ENCODE measurements at regions not wholly inside any gene's neighbourhood (a gene's known extent, or its start where the extent isn't known, plus 50 kb on each side); places are given as distances from the start of the nearest gene placed in this dataset.
"Not testable (repeated sequence)": the region's sequence is repeated elsewhere in the genome, so short reads cannot be mapped to it uniquely, and the experiment has no call there.

GRCh38 chr5:60420773-60421172 is 279.2 kb downstream of the DEPDC1B start:
- intact Hi-C loops (cut with micrococcal nuclease); H3K4me3 ChIP-seq (replicated peaks in 1 of 3; ENCODE audit: insufficient read depth in 1 of 3, low read depth in 1 of 3, low read length in 3 of 3); DNase-seq (ENCODE audit: low read depth, low spot score); BruUV-seq (replicated peaks); H3K9ac ChIP-seq (replicated peaks; ENCODE audit: extremely low read depth, insufficient read depth, low read length); H3K79me2 ChIP-seq (ENCODE audit: control insufficient read depth, insufficient read depth, low read length); H3K27me3 ChIP-seq (ENCODE audit: control insufficient read depth in 2 of 2, insufficient read depth in 2 of 2, low read length in 2 of 2); dilution Hi-C loops (cut with MboI; ENCODE audit: extremely low pct_ligation_motif_present, low sequenced_read_pairs); H3K9me1 ChIP-seq (replicated peaks; ENCODE audit: control insufficient read depth, extremely low read depth, insufficient read depth, low read length); H4K20me1 ChIP-seq (replicated peaks; ENCODE audit: control insufficient read depth, extremely low read depth, insufficient read depth, low read length); CTCF ChIA-PET; FAIRE-seq; H3K9me3 ChIP-seq (replicated peaks; ENCODE audit: control insufficient read depth, insufficient read depth, low read length); POLR2A ChIA-PET; H2AFZ ChIP-seq (ENCODE audit: low read depth, low read length); H3K4me2 ChIP-seq (ENCODE audit: insufficient read depth, low read length); H3K4me1 ChIP-seq (ENCODE audit: control insufficient read depth, extremely low read depth, insufficient read depth, low read length); H3K36me3 ChIP-seq (ENCODE audit: control insufficient read depth in 2 of 2, extremely low read depth in 1 of 2, insufficient read depth in 2 of 2, low read length in 2 of 2); H3K27ac ChIP-seq (ENCODE audit: insufficient read depth, low read depth, low read length): not testable (repeated sequence)

GRCh38 chr5:60417500-60418181 is 282.3 kb downstream of the DEPDC1B start:
- Histone ChIP-seq H3K9me1 (replicated peaks; ENCODE audit: control insufficient read depth, extremely low read depth, insufficient read depth, low read length) (no peaks in the 10 kb centered on the region), H3K9ac (replicated peaks; ENCODE audit: extremely low read depth, insufficient read depth, low read length) (no peak overlapping the region), H3K4me1 (ENCODE audit: control insufficient read depth, extremely low read depth, insufficient read depth, low read length) (no peaks in the 10 kb centered on the region), H3K27me3 (ENCODE audit: control insufficient read depth in 2 of 2, insufficient read depth in 2 of 2, low read length in 2 of 2) (no peaks in the 10 kb centered on the region), H3K27ac (ENCODE audit: insufficient read depth, low read depth, low read length) (no peak overlapping the region), H3K36me3 (ENCODE audit: control insufficient read depth in 2 of 2, extremely low read depth in 1 of 2, insufficient read depth in 2 of 2, low read length in 2 of 2) (no peaks in the 10 kb centered on the region), H2AFZ (ENCODE audit: low read depth, low read length) (no peak overlapping the region), H4K20me1 (replicated peaks; ENCODE audit: control insufficient read depth, extremely low read depth, insufficient read depth, low read length) (no peaks in the 10 kb centered on the region), H3K9me3 (replicated peaks; ENCODE audit: control insufficient read depth, insufficient read depth, low read length) (no peaks in the 10 kb centered on the region), H3K4me3 (replicated peaks in 1 of 3; ENCODE audit: insufficient read depth in 1 of 3, low read depth in 1 of 3, low read length in 3 of 3) (no peak overlapping the region), H3K4me2 (ENCODE audit: insufficient read depth, low read length) (no peak overlapping the region), H3K79me2 (ENCODE audit: control insufficient read depth, insufficient read depth, low read length) (no peaks in the 10 kb centered on the region)
- TF ChIP-seq POLR2A (IDR thresholded peaks at IDR 0.05; ENCODE audit: low read depth, low read length), result no peak
- TF ChIP-seq CTCF (IDR thresholded peaks at IDR 0.05; ENCODE audit: extremely low read depth in 1 of 2, insufficient read depth in 1 of 2, low read depth in 1 of 2, low read length in 2 of 2), result no peak
- TF ChIP-seq MYC (IDR thresholded peaks at IDR 0.05; ENCODE audit: low read depth, low read length), result no peak
- TF ChIP-seq FOS (IDR thresholded peaks at IDR 0.05; ENCODE audit: borderline replicate concordance, insufficient read depth, low read length), result no peak
- dilution Hi-C loops (cut with MboI; ENCODE audit: extremely low pct_ligation_motif_present, low sequenced_read_pairs), result no loop called here
- intact Hi-C loops (cut with micrococcal nuclease), result no loop called here
- FAIRE-seq (no peak), DNase-seq (ENCODE audit: low read depth, low spot score) (no peak)
- POLR2A ChIA-PET, result no interaction called here
- CTCF ChIA-PET, result interaction anchor here (1.3 kb wide), 1 partner anchor 11 kb away, joined by 3 read pairs; no protein-coding TSS in a partner anchor
- BruUV-seq (replicated peaks), result no TSS peak

Data from endothelial cell of umbilical vein (primary cell).